Astrocyte of the cerebellum (primary cell): ENCODE measurements at regions not wholly inside any gene's neighbourhood (a gene's known extent, or its start where the extent isn't known, plus 50 kb on each side); places are given as distances from the start of the nearest gene placed in this dataset.

ENCODE experiments used
- DNase-seq: peaks from one replicate; pipeline ENCODE4 v3.0.0-alpha.2; 2011; ENCODE audit warnings: low read depth
- H3K4me3 ChIP-seq: 2 replicates; pipeline ENCODE4 v1.5.1; 2011; ENCODE audit warnings: mild to moderate bottlenecking, low read depth, low read length, moderate library complexity
- in situ Hi-C: cut with HindIII; loops from 2 replicates; pipeline ENCODE4 v1.10.0; 2017; ENCODE audit warnings: low sequenced_read_pairs
- TF ChIP-seq, protein P1 (sequence below): IDR thresholded peaks from 2 replicates; pipeline ENCODE4 v1.5.1; 2012; ENCODE audit warnings: low read length, low read depth, moderate library complexity, mild to moderate bottlenecking; ENCODE audit errors: missing control alignments

DNA sequence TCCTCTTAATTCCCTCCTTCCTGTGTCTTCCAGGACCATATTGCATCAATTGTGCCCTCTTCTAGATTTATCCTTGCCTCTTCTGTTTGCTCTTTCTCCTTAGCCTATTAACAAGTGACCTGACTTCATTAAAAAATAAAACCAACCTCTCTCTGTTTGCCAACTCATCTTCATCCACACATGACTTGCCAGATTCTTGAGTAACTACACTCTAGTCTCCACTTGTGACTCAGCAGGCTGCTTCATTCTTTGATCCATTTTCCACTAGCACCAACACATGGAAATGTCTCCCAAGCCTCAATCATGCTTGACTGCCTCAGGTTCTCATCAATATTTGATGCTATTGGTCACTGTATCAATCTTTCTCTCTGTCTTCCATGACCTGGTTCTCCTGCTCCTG is 492.4 kb upstream of the TMPO start:
- H3K4me3 ChIP-seq = no peak overlapping the region
- TF ChIP-seq, protein P1, sequence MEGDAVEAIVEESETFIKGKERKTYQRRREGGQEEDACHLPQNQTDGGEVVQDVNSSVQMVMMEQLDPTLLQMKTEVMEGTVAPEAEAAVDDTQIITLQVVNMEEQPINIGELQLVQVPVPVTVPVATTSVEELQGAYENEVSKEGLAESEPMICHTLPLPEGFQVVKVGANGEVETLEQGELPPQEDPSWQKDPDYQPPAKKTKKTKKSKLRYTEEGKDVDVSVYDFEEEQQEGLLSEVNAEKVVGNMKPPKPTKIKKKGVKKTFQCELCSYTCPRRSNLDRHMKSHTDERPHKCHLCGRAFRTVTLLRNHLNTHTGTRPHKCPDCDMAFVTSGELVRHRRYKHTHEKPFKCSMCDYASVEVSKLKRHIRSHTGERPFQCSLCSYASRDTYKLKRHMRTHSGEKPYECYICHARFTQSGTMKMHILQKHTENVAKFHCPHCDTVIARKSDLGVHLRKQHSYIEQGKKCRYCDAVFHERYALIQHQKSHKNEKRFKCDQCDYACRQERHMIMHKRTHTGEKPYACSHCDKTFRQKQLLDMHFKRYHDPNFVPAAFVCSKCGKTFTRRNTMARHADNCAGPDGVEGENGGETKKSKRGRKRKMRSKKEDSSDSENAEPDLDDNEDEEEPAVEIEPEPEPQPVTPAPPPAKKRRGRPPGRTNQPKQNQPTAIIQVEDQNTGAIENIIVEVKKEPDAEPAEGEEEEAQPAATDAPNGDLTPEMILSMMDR = no peak
- no peak for DNase-seq
- in situ Hi-C loops = no loop called here

- in situ Hi-C loops = loop anchor here (5.0 kb wide), 1 partner anchor 100 kb away; no protein-coding TSS in a partner anchor
- TF ChIP-seq, protein P1 = no peak
- no peak overlapping the region for H3K4me3 ChIP-seq
- DNase-seq = no peak
Observed at GRCh38 chr12:98037401-98038140, 477.8 kb upstream of the TMPO start.

DNA sequence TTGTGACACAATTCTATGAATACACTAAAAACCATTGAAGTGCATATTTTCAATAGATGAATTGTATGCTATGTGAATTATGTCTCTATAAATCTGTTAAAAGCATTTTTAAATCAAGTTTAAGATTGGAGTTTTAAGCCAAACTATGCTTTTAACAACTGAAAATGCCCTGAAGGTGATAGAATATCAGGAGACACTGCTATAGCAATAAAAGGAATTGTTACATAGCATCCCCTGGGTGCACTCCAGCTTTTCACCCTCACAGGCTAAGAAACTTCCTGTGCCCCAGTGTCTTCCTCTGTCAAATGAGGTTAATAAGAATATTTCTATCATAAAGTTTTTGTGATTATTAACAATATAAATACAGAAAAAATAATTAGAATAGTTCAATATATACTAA is 472.7 kb upstream of the TMPO start:
- DNase-seq = no peak
- in situ Hi-C loops = no loop called here
- TF ChIP-seq, protein P1 = no peak
- H3K4me3 ChIP-seq = no peak overlapping the region

DNA sequence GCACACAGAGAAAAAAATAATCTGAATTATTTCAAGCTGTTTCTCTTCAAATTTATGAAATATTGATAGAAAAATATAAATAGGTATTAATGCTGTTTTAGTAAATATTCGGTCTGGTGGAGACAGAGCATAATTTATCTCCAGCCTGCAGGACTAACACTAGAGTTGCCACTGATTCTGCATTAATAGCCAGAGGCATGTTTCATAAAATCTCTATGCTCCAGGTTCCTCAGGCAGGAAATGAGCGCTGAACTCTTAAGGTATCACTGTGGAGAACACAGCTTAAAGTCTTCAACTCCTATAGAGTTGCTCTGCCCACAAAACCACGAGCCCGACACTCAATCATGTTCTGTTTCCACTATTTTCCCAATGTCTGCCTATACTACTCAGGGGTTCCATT is 470.0 kb upstream of the TMPO start:
- DNase-seq = no peak
- in situ Hi-C loops = no loop called here
- TF ChIP-seq, protein P1 = no peak
- H3K4me3 ChIP-seq = no peak overlapping the region

DNA sequence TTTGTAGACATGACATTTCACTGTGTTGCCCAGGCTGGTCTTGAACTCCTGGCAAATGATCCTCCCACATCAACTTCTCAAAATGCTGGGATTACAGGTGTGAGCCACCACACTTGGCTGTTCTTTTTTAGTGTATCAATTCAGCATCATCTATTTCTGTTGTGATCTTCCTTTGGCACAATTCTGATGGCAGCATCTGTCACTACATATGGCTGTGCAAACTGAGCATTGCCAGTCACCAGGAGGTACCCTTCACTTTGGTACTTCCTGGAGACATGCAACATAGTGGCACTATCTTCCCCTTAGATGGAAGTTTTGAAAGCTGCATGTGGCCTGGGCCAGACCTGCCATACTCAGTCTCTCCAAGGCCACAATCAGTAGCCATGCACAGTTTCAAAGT is 467.1 kb upstream of the TMPO start:
- in situ Hi-C loops = no loop called here
- TF ChIP-seq, protein P1 = no peak

GRCh38 chr12:98053202-98053601 is 462.2 kb upstream of the TMPO start:
- TF ChIP-seq, protein P1 = no peak
- DNase-seq = no peak
- no peak overlapping the region for H3K4me3 ChIP-seq
- in situ Hi-C loops = no loop called here

More for the DNA sequence above, 467.1 kb upstream of the TMPO start:
- DNase-seq = no peak
- H3K4me3 ChIP-seq = no peak overlapping the region

- no peak for DNase-seq
- TF ChIP-seq, protein P1 = no peak
- no peak overlapping the region for H3K4me3 ChIP-seq
- in situ Hi-C loops = no loop called here
Observed at GRCh38 chr12:98057701-98058100, 457.7 kb upstream of the TMPO start.
